ENCODE measurements at regions not wholly inside any gene's neighbourhood (a gene's known extent, or its start where the extent isn't known, plus 50 kb on each side); places are given as distances from the start of the nearest gene placed in this dataset.

- intact Hi-C loops (cut with micrococcal nuclease; ENCODE audit: unreplicated experiment), result no loop called here
- Histone ChIP-seq H3K4me1 (ENCODE audit: insufficient read depth, low read length) (no peaks in the 10 kb centered on the region), H3K9ac (ENCODE audit: insufficient read depth, low read depth, low read length) (no peak overlapping the region), H4K20me1 (ENCODE audit: insufficient read depth, low read length) (no peaks in the 10 kb centered on the region), H2AFZ (ENCODE audit: low read length) (no peak overlapping the region), H3K79me2 (ENCODE audit: insufficient read depth, low read length) (no peaks in the 10 kb centered on the region), H3K9me3 (ENCODE audit: low read length) (no peaks in the 10 kb centered on the region), H3K4me3 (replicated peaks in 1 of 3; ENCODE audit: insufficient read depth in 1 of 3, low read depth in 2 of 3, low read length in 3 of 3) (no peak overlapping the region), H3K36me3 (replicated peaks in 1 of 2; ENCODE audit: control insufficient read depth in 1 of 2, insufficient read depth in 2 of 2, low read length in 2 of 2) (no peaks in the 10 kb centered on the region), H3K27ac (ENCODE audit: extremely low read length, insufficient read depth, low read length) (no peak overlapping the region), H3K27me3 (ENCODE audit: control insufficient read depth in 1 of 2, insufficient read depth in 2 of 2, low read length in 2 of 2) (no peaks in the 10 kb centered on the region; a peak in 1 of 5 replicates), H3K4me2 (ENCODE audit: low read depth, low read length) (no peak overlapping the region)
- ATAC-seq (no peak), DNase-seq (ENCODE audit: low spot score) (no peak), FAIRE-seq (no peak)
- ChIA-PET CTCF (ENCODE audit: low intra/inter-chr PET ratio, low total read pairs) (no interaction called here), POLR2A (no interaction called here)
- in situ Hi-C loops (cut with HindIII; ENCODE audit: extremely low pct_ligation_motif_present, low pct_unique_long_range_greater_than_20kb), result no loop called here
- BruUV-seq (replicated peaks), result no TSS peak
- no peak for TF ChIP-seq FOXK2 (IDR thresholded peaks at IDR 0.05)
- TF ChIP-seq ZNF841 (CRISPR knock-in tag; IDR thresholded peaks at IDR 0.05; ENCODE audit: borderline replicate concordance), result no peak
- TF ChIP-seq MEIS2 (CRISPR knock-in tag; IDR thresholded peaks at IDR 0.05), result no peak
- no peak for TF ChIP-seq ZNF773 (CRISPR knock-in tag; IDR thresholded peaks at IDR 0.05; ENCODE audit: borderline replicate concordance)
- no peak for TF ChIP-seq HMG20A (CRISPR knock-in tag; IDR thresholded peaks at IDR 0.05; ENCODE audit: borderline replicate concordance)
- TF ChIP-seq DNMT1 (CRISPR knock-in tag; IDR thresholded peaks at IDR 0.05), result no peak
- 30% methylated on average over 3 of the region's 3 CpGs for WGBS (ENCODE audit: low lambda C conversion rate)
These were observed 145.4 kb upstream of the BNIP2 start for GRCh38 chr15:59834528-59834927.

DNA sequence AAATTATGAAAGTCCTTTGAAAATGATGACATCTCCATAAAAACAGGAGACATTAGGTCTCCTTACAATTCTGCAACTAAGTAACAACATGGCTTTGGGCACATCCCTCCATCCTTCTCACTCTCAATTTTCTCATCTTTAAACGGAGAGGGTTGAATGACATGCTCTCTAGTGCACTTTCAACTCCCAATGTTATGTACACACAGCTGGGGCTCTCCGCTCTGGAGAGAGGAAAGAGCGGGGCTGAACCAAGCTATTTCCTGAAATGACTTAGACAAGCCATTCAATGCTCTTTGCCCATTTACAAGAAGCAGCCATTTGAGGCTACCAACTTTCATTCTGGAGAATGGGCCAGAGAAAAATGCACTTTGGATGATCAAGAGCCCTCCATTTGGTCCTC, 144.2 kb upstream of the BNIP2 start:
- Histone ChIP-seq H3K27me3 (ENCODE audit: control insufficient read depth in 1 of 2, insufficient read depth in 2 of 2, low read length in 2 of 2) (no peaks in the 10 kb centered on the region), H3K4me1 (ENCODE audit: insufficient read depth, low read length) (no peaks in the 10 kb centered on the region), H4K20me1 (ENCODE audit: insufficient read depth, low read length) (no peaks in the 10 kb centered on the region), H3K27ac (ENCODE audit: extremely low read length, insufficient read depth, low read length) (no peak overlapping the region), H2AFZ (ENCODE audit: low read length) (no peak overlapping the region), H3K36me3 (replicated peaks in 1 of 2; ENCODE audit: control insufficient read depth in 1 of 2, insufficient read depth in 2 of 2, low read length in 2 of 2) (no peaks in the 10 kb centered on the region), H3K4me3 (replicated peaks in 1 of 3; ENCODE audit: insufficient read depth in 1 of 3, low read depth in 2 of 3, low read length in 3 of 3) (no peak overlapping the region), H3K9me3 (ENCODE audit: low read length) (no peaks in the 10 kb centered on the region), H3K4me2 (ENCODE audit: low read depth, low read length) (no peak overlapping the region), H3K79me2 (ENCODE audit: insufficient read depth, low read length) (no peaks in the 10 kb centered on the region), H3K9ac (ENCODE audit: insufficient read depth, low read depth, low read length) (no peak overlapping the region)
- intact Hi-C loops (cut with micrococcal nuclease; ENCODE audit: unreplicated experiment), result no loop called here
- ChIA-PET POLR2A (no interaction called here), CTCF (ENCODE audit: low intra/inter-chr PET ratio, low total read pairs) (no interaction called here)
- FAIRE-seq (no peak), DNase-seq (ENCODE audit: low spot score) (no peak), ATAC-seq (peak; percentile 63; the same call in 2 of the 3 replicates)
- TF ChIP-seq TFAP4 (IDR thresholded peaks at IDR 0.05; ENCODE audit: borderline replicate concordance, low read depth) (peak; percentile 88), HNF4A (CRISPR knock-in tag; IDR thresholded peaks at IDR 0.05) (0 out of 2 replicates have a peak, but pooled peaks have one; percentile 6), FOXA1 (IDR thresholded peaks at IDR 0.05) (no peak), FOXA1 (CRISPR knock-in tag; IDR thresholded peaks at IDR 0.05) (0 out of 2 replicates have a peak, but pooled peaks have one; percentile 35), SRSF1 (optimal IDR thresholded peaks at IDR 0.05; ENCODE audit: low read depth, low read length) (no peak)
- WGBS (ENCODE audit: low lambda C conversion rate), result 0% methylated on average over 3 of the region's 3 CpGs
- in situ Hi-C loops (cut with HindIII; ENCODE audit: extremely low pct_ligation_motif_present, low pct_unique_long_range_greater_than_20kb), result no loop called here
- no TSS peak for BruUV-seq (replicated peaks)
